GM12872 (cell line): ENCODE measurements at regions not wholly inside any gene's neighbourhood (a gene's known extent, or its start where the extent isn't known, plus 50 kb on each side); places are given as distances from the start of the nearest gene placed in this dataset.

Experiments used
- TF ChIP-seq, protein P1 (sequence below): IDR thresholded peaks from 3 replicates; pipeline ENCODE4 v1.5.1; 2011; ENCODE audit warnings: low read depth, mild to moderate bottlenecking, low read length, moderate library complexity; ENCODE audit not compliant: insufficient read depth

DNA sequence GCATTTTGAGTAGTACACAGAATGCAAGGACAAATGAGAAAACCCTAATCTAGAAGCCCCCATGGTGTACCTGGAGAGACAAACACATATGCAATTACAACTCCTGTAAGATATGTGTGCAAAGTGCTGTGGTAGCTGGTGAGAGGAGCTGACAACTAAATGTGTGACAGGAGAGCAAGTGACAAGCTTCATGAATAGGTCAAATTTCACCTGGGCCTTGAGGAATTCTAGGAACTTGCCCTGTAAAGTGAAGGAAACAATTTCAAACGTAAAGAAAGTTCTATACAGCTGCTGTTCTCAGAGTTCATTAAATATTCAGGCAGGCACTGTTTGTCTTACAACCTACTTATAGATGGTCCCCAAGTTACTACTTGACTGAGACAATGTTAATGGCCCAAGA is 437.0 kb downstream of the TUSC7 start:
- TF ChIP-seq, protein P1, sequence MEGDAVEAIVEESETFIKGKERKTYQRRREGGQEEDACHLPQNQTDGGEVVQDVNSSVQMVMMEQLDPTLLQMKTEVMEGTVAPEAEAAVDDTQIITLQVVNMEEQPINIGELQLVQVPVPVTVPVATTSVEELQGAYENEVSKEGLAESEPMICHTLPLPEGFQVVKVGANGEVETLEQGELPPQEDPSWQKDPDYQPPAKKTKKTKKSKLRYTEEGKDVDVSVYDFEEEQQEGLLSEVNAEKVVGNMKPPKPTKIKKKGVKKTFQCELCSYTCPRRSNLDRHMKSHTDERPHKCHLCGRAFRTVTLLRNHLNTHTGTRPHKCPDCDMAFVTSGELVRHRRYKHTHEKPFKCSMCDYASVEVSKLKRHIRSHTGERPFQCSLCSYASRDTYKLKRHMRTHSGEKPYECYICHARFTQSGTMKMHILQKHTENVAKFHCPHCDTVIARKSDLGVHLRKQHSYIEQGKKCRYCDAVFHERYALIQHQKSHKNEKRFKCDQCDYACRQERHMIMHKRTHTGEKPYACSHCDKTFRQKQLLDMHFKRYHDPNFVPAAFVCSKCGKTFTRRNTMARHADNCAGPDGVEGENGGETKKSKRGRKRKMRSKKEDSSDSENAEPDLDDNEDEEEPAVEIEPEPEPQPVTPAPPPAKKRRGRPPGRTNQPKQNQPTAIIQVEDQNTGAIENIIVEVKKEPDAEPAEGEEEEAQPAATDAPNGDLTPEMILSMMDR, result no peak

DNA sequence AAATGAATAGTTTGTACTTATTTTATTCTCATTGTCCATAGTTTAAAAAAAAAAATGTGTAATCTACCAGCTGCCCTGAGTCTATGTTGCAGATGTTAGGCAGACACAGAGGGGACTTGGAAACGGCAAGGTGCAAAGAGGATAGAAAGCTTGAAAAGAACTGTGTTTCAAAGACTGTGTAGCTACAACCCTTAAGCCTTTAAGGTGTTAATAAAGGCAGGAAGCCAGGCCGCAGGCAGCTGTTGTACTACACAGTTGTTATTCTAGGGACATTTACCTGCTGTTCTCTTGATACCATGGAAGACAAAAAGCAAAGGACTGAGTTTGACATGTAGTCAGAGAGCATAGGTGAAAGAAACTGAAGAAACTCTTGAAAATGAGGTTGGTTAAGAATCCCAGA is 440.0 kb downstream of the TUSC7 start:
- TF ChIP-seq, protein P1, result no peak

DNA sequence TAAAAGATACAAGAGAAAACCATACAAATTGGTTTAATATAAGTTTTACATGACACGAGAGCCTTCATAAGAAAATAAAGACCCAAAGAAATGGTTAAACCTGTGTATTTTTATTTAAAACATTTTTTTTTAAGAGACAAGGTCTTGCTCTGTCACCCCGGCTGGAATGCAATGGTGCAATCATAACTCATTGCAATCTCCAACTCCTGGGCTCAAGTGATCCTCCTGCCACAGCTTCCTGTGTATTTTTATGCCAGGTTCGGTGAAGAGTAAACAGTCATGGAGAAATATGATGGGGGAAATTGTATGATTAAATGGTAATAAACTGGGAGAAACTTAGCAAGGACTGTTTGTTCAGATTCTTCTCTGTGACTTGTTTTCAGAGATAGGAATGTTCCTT is 441.0 kb downstream of the TUSC7 start:
- TF ChIP-seq, protein P1, result no peak

DNA sequence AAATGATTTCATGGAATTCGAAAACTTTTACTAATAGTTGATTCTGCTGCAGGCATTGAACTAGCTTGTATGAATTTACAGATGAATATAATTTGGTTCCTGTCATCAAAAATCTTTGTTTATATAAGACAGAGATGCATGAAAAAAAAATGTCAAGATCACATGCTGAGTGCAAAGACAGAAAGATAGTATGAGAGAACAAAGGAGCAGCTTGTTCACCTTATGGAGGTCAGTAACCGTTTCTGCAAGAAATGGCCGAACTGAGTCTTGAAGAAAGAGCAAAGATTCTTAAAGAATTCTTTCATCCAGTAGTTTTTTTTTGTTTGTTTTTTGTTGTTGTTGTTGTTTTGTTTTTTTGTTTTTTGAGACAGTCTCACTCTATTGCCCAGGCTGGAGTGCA is 450.6 kb downstream of the TUSC7 start:
- TF ChIP-seq, protein P1, result no peak

DNA sequence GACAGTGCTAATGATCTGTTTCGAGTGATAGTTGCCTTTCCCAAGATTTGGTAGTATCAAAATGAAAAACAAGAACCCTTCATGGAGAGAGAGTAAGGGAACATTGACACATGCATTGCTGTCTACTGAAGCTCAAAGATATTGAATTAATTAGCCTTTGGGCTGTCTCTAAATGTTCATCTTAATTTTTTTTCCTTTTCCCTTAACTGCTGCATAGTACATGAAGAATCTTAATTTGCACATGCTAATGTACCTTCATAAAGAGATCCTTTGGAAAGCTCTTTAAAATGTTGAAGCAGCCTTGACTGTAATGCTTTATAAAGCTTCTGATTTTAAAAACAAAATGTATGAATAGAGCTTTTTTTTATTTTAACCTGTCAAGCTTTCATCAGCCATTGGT is 452.2 kb downstream of the TUSC7 start:
- TF ChIP-seq, protein P1, result no peak

DNA sequence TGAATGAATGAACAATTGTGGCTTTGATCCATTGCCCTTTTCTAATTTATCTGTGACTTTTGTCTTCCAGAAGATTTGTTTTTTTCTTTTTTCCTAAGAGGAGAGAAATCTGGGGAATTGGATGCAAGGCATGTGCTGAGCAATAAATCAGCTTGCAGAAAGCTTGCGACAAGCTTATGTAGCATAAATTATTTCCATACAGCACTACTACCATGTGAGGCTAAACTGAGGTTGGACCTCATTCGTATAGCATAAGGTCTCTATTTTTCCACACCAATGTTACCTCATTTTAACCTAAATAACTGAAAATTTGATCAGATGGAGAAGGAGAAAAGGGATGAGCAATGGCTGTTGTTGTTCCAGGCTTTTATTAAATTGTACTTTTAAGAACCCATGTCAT is 455.6 kb downstream of the TUSC7 start:
- TF ChIP-seq, protein P1, result no peak

DNA sequence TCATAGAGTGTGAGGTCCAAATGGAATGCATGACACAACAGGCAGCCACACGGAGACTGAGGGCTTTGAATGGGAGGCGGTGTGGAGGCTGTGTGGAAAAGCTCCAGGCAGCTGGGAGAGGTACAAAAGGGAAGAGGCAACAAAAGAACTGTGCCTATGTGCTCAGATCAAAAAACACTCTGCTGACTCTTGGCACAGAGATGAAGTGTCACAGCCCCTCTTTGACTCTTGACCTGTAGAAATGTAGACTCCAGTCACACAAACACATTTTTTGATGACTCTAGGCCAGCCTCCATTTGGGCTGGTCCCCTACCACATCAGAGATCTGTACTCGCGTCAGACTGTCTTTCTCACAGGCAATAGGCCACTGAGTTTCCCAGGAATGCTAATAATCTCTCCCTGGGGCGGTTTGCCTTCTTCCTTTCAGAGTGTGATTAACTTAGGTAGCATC is 456.0 kb downstream of the TUSC7 start:
- TF ChIP-seq, protein P1, result no peak

DNA sequence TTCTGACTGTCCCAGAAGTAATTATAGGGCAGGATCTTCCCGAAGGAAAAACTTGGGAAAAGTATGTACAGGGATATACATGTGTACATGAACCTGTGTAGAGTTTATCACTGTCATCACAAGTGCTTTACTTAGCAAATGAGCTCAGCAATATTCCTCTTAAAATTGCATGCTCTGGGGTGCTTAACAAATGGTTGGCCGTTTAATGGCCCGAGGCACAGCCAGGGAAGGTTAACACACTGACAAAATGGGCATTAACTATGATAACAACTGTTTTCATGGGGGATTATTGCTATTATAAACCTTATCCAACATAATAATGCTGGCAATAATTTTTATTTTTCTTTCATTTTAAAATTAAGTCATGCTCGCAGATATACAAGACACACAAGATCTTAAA is 459.3 kb downstream of the TUSC7 start:
- TF ChIP-seq, protein P1, result no peak
